PC-3 (cell line): ENCODE measurements at regions not wholly inside any gene's neighbourhood (a gene's known extent, or its start where the extent isn't known, plus 50 kb on each side); places are given as distances from the start of the nearest gene placed in this dataset.

Experiments
- CTCF ChIP-seq: fragments of 300-600 bp; sonication (generic); conservative IDR thresholded peaks from 2 replicates; pipeline ENCODE4 v1.5.1; 2017; ENCODE audit warnings: antibody characterized with exemption, low read depth, mild to moderate bottlenecking, low read length
- EZH2 ChIP-seq: fragments of 300-600 bp; sonication (generic); IDR thresholded peaks from one replicate; pipeline ENCODE4 v1.6.1; 2017; ENCODE audit warnings: antibody characterized with exemption, mild to moderate bottlenecking, low read length; ENCODE audit not compliant: unreplicated experiment
- EZH2phosphoT487 ChIP-seq: fragments of 300-600 bp; sonication (generic); IDR thresholded peaks from 2 replicates; pipeline ENCODE4 v1.6.1; 2018; ENCODE audit warnings: mild to moderate bottlenecking, antibody characterized with exemption, low read length, borderline replicate concordance

- no peak for TF ChIP-seq CTCF
- TF ChIP-seq EZH2 = no peak
- TF ChIP-seq EZH2phosphoT487 = no peak
These were observed 277.0 kb downstream of the MRPL39 start for GRCh38 chr21:25330266-25330665.
